ENCODE measurements at regions not wholly inside any gene's neighbourhood (a gene's known extent, or its start where the extent isn't known, plus 50 kb on each side); places are given as distances from the start of the nearest gene placed in this dataset.

GRCh38 chr5:117594166-117594565 is 1019.5 kb upstream of the SEMA6A start:
- no peak overlapping the region for H3K27ac ChIP-seq (ENCODE audit: insufficient read depth, low read depth, low read length)
- no peaks in the 10 kb centered on the region for H3K4me1 ChIP-seq (ENCODE audit: control insufficient read depth, extremely low read depth, insufficient read depth, low read length)
- no peak for FAIRE-seq
- no peak overlapping the region for H2AFZ ChIP-seq (ENCODE audit: low read depth, low read length)
- H3K27me3 ChIP-seq (ENCODE audit: control insufficient read depth in 2 of 2, insufficient read depth in 2 of 2, low read length in 2 of 2): no peaks in the 10 kb centered on the region
- no peak overlapping the region for H3K9ac ChIP-seq (replicated peaks; ENCODE audit: extremely low read depth, insufficient read depth, low read length)
- H3K9me3 ChIP-seq (replicated peaks; ENCODE audit: control insufficient read depth, insufficient read depth, low read length): no peaks in the 10 kb centered on the region
- no peaks in the 10 kb centered on the region for H4K20me1 ChIP-seq (replicated peaks; ENCODE audit: control insufficient read depth, extremely low read depth, insufficient read depth, low read length)
- H3K36me3 ChIP-seq (ENCODE audit: control insufficient read depth in 2 of 2, extremely low read depth in 1 of 2, insufficient read depth in 2 of 2, low read length in 2 of 2): no peaks in the 10 kb centered on the region
- intact Hi-C loops (cut with micrococcal nuclease): no loop called here
- TF ChIP-seq POLR2A (IDR thresholded peaks at IDR 0.05; ENCODE audit: low read depth, low read length) (no peak), CTCF (IDR thresholded peaks at IDR 0.05; ENCODE audit: extremely low read depth in 1 of 2, insufficient read depth in 1 of 2, low read depth in 1 of 2, low read length in 2 of 2) (no peak), EZH2 (IDR thresholded peaks at IDR 0.05; ENCODE audit: borderline replicate concordance, low read depth, low read length, severe bottlenecking) (no peak), POLR2AphosphoS5 (IDR thresholded peaks at IDR 0.05; ENCODE audit: insufficient read depth, low read depth, low read length) (no peak), JUN (IDR thresholded peaks at IDR 0.05; ENCODE audit: borderline replicate concordance, insufficient read depth, insufficient read length, low read depth) (no peak), GATA2 (IDR thresholded peaks at IDR 0.05; ENCODE audit: insufficient read depth, insufficient read length, low read depth, low read length) (no peak), FOS (IDR thresholded peaks at IDR 0.05; ENCODE audit: borderline replicate concordance, insufficient read depth, low read length) (no peak), MAX (IDR thresholded peaks at IDR 0.05; ENCODE audit: insufficient read depth, insufficient read length) (no peak), MYC (IDR thresholded peaks at IDR 0.05; ENCODE audit: low read depth, low read length) (no peak)
- H3K4me3 ChIP-seq (replicated peaks in 1 of 3; ENCODE audit: insufficient read depth in 1 of 3, low read depth in 1 of 3, low read length in 3 of 3): no peak overlapping the region
- ChIA-PET POLR2A (no interaction called here), CTCF (no interaction called here)
- H3K79me2 ChIP-seq (ENCODE audit: control insufficient read depth, insufficient read depth, low read length): no peaks in the 10 kb centered on the region
- no peak overlapping the region for H3K4me2 ChIP-seq (ENCODE audit: insufficient read depth, low read length)
- no peaks in the 10 kb centered on the region for H3K9me1 ChIP-seq (replicated peaks; ENCODE audit: control insufficient read depth, extremely low read depth, insufficient read depth, low read length)
- dilution Hi-C loops (cut with MboI; ENCODE audit: extremely low pct_ligation_motif_present, low sequenced_read_pairs): no loop called here
- no TSS peak for BruUV-seq (replicated peaks)
- no peak for DNase-seq (ENCODE audit: low read depth, low spot score)
